Inferior parietal cortex (tissue), 1 donor: ENCODE measurements at regions not wholly inside any gene's neighbourhood (a gene's known extent, or its start where the extent isn't known, plus 50 kb on each side); places are given as distances from the start of the nearest gene placed in this dataset.
"Not testable (repeated sequence)": the region's sequence is repeated elsewhere in the genome, so short reads cannot be mapped to it uniquely, and the experiment has no call there.

Experiments used
- DNase-seq: peaks from one replicate; pipeline ENCODE4 v3.0.0-alpha.2; 2016; ENCODE audit errors: extremely low spot score

GRCh38 chr14:48725051-48725734 is 861.0 kb downstream of the RPS29 start:
- DNase-seq = no peak

- no peak for DNase-seq
Measured at GRCh38 chr14:48723841-48724495, 862.2 kb downstream of the RPS29 start.

GRCh38 chr14:48714366-48714765 is 871.8 kb downstream of the RPS29 start:
- no peak for DNase-seq

GRCh38 chr14:48710133-48710532 is 876.0 kb downstream of the RPS29 start:
- DNase-seq = no peak

GRCh38 chr14:48709277-48709785 is 876.8 kb downstream of the RPS29 start:
- DNase-seq = no peak

GRCh38 chr14:48704639-48705038 is 881.5 kb downstream of the RPS29 start:
- no peak for DNase-seq

- DNase-seq = peak; percentile 11
Measured at GRCh38 chr14:48703728-48704467, 882.3 kb downstream of the RPS29 start.

- not testable (repeated sequence) for DNase-seq
Measured at GRCh38 chr14:48697362-48697761, 888.8 kb downstream of the RPS29 start.

GRCh38 chr14:48693793-48694192 is 892.4 kb downstream of the RPS29 start:
- DNase-seq = no peak

GRCh38 chr14:48690349-48690748 is 895.8 kb downstream of the RPS29 start:
- no peak for DNase-seq

- DNase-seq = no peak
Measured at GRCh38 chr14:48686650-48687049, 899.5 kb downstream of the RPS29 start.

- DNase-seq = no peak
Measured at GRCh38 chr14:48672506-48672905, 913.7 kb downstream of the RPS29 start.

GRCh38 chr14:48670939-48671338 is 915.2 kb downstream of the RPS29 start:
- DNase-seq = no peak

GRCh38 chr14:48665077-48665784 is 920.9 kb downstream of the RPS29 start:
- no peak for DNase-seq

- DNase-seq = no peak
Measured at GRCh38 chr14:48643241-48643640, 942.9 kb downstream of the RPS29 start.

GRCh38 chr14:48628870-48629269 is 953.5 kb upstream of the MDGA2 start:
- DNase-seq = no peak

GRCh38 chr14:48622980-48623379 is 947.6 kb upstream of the MDGA2 start:
- no peak for DNase-seq

- DNase-seq = no peak
Measured at GRCh38 chr14:48618057-48618456, 942.7 kb upstream of the MDGA2 start.

GRCh38 chr14:48616931-48617330 is 941.5 kb upstream of the MDGA2 start:
- no peak for DNase-seq

GRCh38 chr14:48615618-48616017 is 940.2 kb upstream of the MDGA2 start:
- DNase-seq = no peak

GRCh38 chr14:48614003-48614402 is 938.6 kb upstream of the MDGA2 start:
- no peak for DNase-seq

GRCh38 chr14:48606960-48607359 is 931.6 kb upstream of the MDGA2 start:
- not testable (repeated sequence) for DNase-seq
